Right lobe of liver (tissue), 6 donors: ENCODE measurements at regions not wholly inside any gene's neighbourhood (a gene's known extent, or its start where the extent isn't known, plus 50 kb on each side); places are given as distances from the start of the nearest gene placed in this dataset.

ENCODE experiments used
- ATAC-seq, 4 donors: fragments of 200-7000 bp; cut with Tn5 transposase; one replicate each; pipeline ENCODE4 v1.9.1; 2020; ENCODE audit warnings: mild to moderate bottlenecking in 4 of 4, moderate library complexity in 4 of 4
- DNase-seq, 3 donors: peaks; one replicate each; pipeline ENCODE4 v3.0.0-alpha.2; 2020
- H3K27ac ChIP-seq, 3 donors: fragments of 200-600 bp; one replicate each; pipeline ENCODE4 v1.8.0; 2022
- H3K27me3 ChIP-seq, 2 donors: fragments of 200-600 bp; one replicate each; pipeline ENCODE4 v1.8.0; 2022
- H3K36me3 ChIP-seq, 4 donors: fragments of 200-600 bp; sonication (generic) in 1 of 4; one replicate each; pipeline versions ENCODE4 v1.5.1 to v1.8.0; 2017 to 2022; ENCODE audit warnings: control low read depth in 1 of 4
- H3K4me1 ChIP-seq, 4 donors: fragments of 200-600 bp; sonication (generic) in 1 of 4; one replicate each; pipeline versions ENCODE4 v1.5.1 to v1.8.0; 2017 to 2022; ENCODE audit warnings: control low read depth in 1 of 4
- H3K4me3 ChIP-seq, 3 donors: fragments of 200-600 bp; one replicate each; pipeline ENCODE4 v1.8.0; 2022
- H3K9me3 ChIP-seq, 4 donors: fragments of 200-600 bp; sonication (generic) in 1 of 4; one replicate each; pipeline versions ENCODE4 v1.5.1 to v1.8.0; 2017 to 2022; ENCODE audit warnings: control low read depth in 1 of 4
- POLR2A ChIP-seq: fragments of 450-650 bp; IDR thresholded peaks from one replicate; pipeline ENCODE4 v1.6.1; 2017; ENCODE audit warnings: antibody characterized with exemption, mild to moderate bottlenecking
- WGBS: methylation state at CpG from one replicate; pipeline ENCODE4 v1.1.6; 2018; ENCODE audit warnings: low coverage, low lambda C conversion rate; ENCODE audit not compliant: insufficient coverage; ENCODE audit errors: missing lambda C conversion rate; 5-methylcytosine and 5-hydroxymethylcytosine counted together
- intact Hi-C, 2 donors: fragments of 100-400 bp; cut with DNase I; formaldehyde crosslinking; loops; one replicate each; pipeline versions ENCODE4 v1.11.2 to v1.14.1; 2022
- TF ChIP-seq, protein P1 (sequence below), 4 donors: fragments of 200-600 bp in 3 of 4; fragments of 450-650 bp in 1 of 4; IDR thresholded peaks; one replicate each; pipeline versions ENCODE4 v1.5.1 to v1.8.0; 2016 to 2022; ENCODE audit warnings: antibody characterized with exemption in 4 of 4, mild to moderate bottlenecking in 2 of 4
- donor health status: DM: no; HTN: yes; CAD: no.
- donor health status: DM: no; HTN: no; CAD: no.
- donor health status: DM: no; HTN: no; CAD: no.
- donor health status: DM: no; HTN: yes; CAD: no.
- donor health status: DM: no; HTN: yes; CAD: no.

DNA sequence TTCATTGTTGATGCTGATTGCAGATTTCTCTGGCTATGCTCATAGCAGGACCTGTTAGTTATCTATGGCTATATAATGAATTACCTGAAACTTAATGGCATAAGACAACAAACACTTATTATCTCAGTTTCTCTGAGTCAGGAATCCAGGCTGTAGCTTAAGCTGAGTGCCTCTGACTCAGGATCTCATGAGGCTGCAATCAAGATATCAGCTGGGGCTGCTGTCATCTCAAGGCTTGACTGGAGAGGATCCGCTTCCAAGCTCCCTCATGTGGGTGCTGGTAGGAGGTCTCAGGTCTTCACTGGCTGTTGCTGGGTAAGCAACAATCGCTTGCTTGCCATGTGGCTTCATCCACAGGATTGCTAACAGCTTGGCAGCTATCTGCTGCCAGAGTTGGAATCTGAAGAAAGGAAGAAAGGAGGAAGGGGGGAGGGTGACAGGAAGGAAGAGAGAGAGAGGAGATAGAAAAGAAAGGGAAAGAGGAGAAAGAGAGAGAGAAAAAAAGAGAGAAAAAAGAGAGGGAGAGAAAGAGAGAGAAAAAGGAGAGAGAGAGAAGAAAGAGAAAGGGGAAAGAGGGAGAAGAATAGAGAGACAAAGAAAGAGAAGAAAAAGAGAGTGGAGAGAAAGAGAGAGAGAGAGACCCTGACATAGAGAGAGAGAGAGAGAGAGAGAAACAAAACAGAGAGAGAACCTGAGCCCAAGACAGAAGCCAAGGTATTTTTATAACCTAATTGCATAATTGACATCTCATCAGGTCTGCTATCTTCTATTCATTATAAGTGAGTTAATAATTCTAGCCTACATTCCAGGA, 579.0 kb upstream of the BTBD3 start:
- H3K27me3 ChIP-seq: no peaks in the 10 kb centered on the region
- 52% methylated on average over 2 of the region's 2 CpGs for WGBS
- H3K27ac ChIP-seq: no peak overlapping the region
- H3K9me3 ChIP-seq: no peaks in the 10 kb centered on the region
- no peak for DNase-seq
- H3K4me1 ChIP-seq: no peaks in the 10 kb centered on the region
- TF ChIP-seq, protein P1, sequence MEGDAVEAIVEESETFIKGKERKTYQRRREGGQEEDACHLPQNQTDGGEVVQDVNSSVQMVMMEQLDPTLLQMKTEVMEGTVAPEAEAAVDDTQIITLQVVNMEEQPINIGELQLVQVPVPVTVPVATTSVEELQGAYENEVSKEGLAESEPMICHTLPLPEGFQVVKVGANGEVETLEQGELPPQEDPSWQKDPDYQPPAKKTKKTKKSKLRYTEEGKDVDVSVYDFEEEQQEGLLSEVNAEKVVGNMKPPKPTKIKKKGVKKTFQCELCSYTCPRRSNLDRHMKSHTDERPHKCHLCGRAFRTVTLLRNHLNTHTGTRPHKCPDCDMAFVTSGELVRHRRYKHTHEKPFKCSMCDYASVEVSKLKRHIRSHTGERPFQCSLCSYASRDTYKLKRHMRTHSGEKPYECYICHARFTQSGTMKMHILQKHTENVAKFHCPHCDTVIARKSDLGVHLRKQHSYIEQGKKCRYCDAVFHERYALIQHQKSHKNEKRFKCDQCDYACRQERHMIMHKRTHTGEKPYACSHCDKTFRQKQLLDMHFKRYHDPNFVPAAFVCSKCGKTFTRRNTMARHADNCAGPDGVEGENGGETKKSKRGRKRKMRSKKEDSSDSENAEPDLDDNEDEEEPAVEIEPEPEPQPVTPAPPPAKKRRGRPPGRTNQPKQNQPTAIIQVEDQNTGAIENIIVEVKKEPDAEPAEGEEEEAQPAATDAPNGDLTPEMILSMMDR (IDR thresholded peaks at IDR 0.05): no peak
- TF ChIP-seq POLR2A: no peak
- H3K36me3 ChIP-seq: no peaks in the 10 kb centered on the region
- ATAC-seq: no peak
- no peak overlapping the region for H3K4me3 ChIP-seq
- intact Hi-C loops: no loop called here

DNA sequence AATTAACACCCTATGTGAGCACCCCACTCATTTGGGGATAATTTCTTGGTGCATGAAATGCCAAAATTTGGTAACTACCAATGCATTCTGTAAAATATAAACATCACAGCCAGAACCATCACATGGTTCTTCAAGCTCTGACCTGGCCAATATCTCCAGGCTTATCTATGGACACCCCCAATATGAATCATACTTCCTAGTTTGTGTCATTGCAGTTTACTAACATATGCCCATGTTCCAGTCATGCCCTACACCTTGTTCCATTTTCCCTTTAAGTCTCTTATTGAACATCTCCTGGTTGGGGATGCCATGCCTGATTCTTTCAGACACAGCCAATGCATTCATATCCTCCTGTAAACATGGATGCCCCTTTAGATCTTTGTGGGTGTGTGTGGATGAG, 572.8 kb upstream of the BTBD3 start:
- H3K27me3 ChIP-seq: no peaks in the 10 kb centered on the region
- intact Hi-C loops: no loop called here
- H3K4me1 ChIP-seq: no peaks in the 10 kb centered on the region

DNA sequence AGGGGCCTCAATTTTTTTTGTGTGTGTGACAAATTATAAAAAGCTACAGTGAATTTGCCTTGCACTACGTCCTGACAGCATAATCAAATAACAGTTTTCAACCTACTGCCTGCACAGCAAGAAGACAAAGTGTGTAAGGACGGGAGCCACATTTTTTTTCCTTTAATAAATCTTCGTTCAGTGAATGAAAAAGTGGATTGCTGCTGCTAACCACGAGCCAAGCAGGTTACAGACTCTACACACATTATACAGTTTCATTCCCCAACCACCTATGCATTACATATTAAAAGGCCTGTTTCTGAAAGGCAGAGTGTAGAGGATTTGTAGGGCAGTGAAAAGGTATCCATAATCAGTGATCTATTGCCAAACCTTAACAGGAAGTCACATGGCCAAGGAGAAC, 570.0 kb upstream of the BTBD3 start:
- DNase-seq (no peak), ATAC-seq (no peak)
- H3K36me3 ChIP-seq: no peaks in the 10 kb centered on the region
- no peaks in the 10 kb centered on the region for H3K4me1 ChIP-seq
- no peak overlapping the region for H3K27ac ChIP-seq
- H3K27me3 ChIP-seq: no peaks in the 10 kb centered on the region
- whole genome bisulfite sequencing: 48% methylated on average over 4 of the region's 4 CpGs
- intact Hi-C loops: no loop called here
- no peak overlapping the region for H3K4me3 ChIP-seq
- TF ChIP-seq, protein P1 (IDR thresholded peaks at IDR 0.05): no peak
- no peak for TF ChIP-seq POLR2A
- H3K9me3 ChIP-seq: no peaks in the 10 kb centered on the region

More for the DNA sequence above, 572.8 kb upstream of the BTBD3 start:
- ATAC-seq (no peak), DNase-seq (no peak)
- Histone ChIP-seq H3K9me3 (no peaks in the 10 kb centered on the region), H3K27ac (no peak overlapping the region), H3K36me3 (no peaks in the 10 kb centered on the region), H3K4me3 (no peak overlapping the region)
- TF ChIP-seq, protein P1 (IDR thresholded peaks at IDR 0.05): no peak
- no peak for TF ChIP-seq POLR2A

DNA sequence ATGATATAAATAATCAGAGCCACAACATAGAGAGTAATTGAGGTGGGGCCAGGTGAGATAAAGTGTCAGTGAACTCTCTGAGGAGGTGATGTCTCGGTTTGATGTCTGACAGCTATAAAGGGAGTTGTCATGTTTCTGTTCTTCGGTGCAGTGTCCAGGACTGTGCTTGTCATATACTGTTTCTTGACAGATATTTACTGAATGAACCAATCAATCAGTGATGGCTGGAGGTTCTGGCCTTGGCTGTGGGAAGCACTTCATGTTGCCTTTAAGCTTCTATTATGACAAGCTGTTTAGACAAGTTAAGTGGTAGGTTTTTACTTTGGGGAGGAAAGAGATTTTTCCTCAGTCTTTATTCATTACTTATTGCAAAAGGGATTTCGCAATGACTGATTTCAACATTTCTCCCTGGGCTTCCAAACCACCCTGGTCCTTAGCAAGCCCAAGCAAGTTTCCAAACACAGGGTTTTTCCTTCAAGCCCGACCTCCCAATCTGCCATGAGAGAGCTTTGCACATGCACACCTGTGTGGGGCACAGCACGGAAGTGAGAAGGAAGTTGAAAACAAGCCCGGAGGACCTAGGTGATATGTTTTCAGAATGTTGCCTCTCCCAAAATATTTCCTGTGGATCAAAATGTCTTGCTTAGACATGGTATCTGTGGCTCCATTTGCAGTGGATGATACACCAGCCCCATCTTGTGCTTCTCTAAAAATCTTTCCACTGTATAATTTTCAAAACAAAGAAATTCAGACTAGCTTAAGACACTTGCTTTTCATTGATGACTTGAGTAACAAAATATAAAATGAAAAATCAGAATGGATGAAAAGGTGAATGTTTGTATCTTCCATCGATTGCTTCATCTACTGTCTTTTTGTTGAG, 567.3 kb upstream of the BTBD3 start:
- Histone ChIP-seq H3K4me1 (no peaks in the 10 kb centered on the region), H3K27me3 (no peaks in the 10 kb centered on the region), H3K9me3 (no peaks in the 10 kb centered on the region), H3K36me3 (no peaks in the 10 kb centered on the region), H3K4me3 (no peak overlapping the region), H3K27ac (no peak overlapping the region)
- TF ChIP-seq, protein P1 (IDR thresholded peaks at IDR 0.05): no peak
- TF ChIP-seq POLR2A: no peak
- ATAC-seq (peak in 1 of 4 donors; percentile 42), DNase-seq (no peak)
- 48% methylated on average over 6 of the region's 7 CpGs for WGBS
- intact Hi-C loops: no loop called here
